H1 (cell line): ENCODE measurements at regions not wholly inside any gene's neighbourhood (a gene's known extent, or its start where the extent isn't known, plus 50 kb on each side); places are given as distances from the start of the nearest gene placed in this dataset.

Experiments used
- CTCF ChIA-PET: fragments of 300-600 bp; sonication (Branson Sonifier 250); formaldehyde crosslinking; loops from one replicate; lab custom pipeline; 2021; ENCODE audit not compliant: partially characterized antibody; lab: Charles Lee
- POLR2A ChIA-PET: fragments of 300-600 bp; sonication (Branson Sonifier 250); formaldehyde crosslinking; loops from one replicate; lab custom pipeline; 2021; ENCODE audit warnings: inconsistent platforms; ENCODE audit not compliant: partially characterized antibody; lab: Charles Lee
- DNase-seq, 2 experiments: peaks; one replicate each; pipeline versions ENCODE4 v3.0.0 to v3.0.0-alpha.2; 2010 to 2022; ENCODE audit warnings: low spot score in 2 of 2, low read depth in 1 of 2, mixed read lengths in 1 of 2
- FAIRE-seq: peaks from 2 replicates; lab custom pipeline; 2011; peaks lifted over from hg19 to GRCh38; lab: Jason Lieb, UNC
- H2AFZ ChIP-seq: 2 replicates; pipeline ENCODE4 v1.8.1; 2012; ENCODE audit warnings: low read length, inconsistent platforms
- H2AK5ac ChIP-seq: 2 replicates; pipeline ENCODE4 v1.6.1; 2013; ENCODE audit warnings: low read depth, low read length
- H2BK120ac ChIP-seq: replicated peaks from 2 replicates; pipeline ENCODE3; 2013; ENCODE audit warnings: low read depth, low read length, inconsistent platforms
- H2BK12ac ChIP-seq: 2 replicates; pipeline ENCODE4 v1.6.1; 2013; ENCODE audit warnings: low read depth, low read length
- H2BK15ac ChIP-seq: 2 replicates; pipeline ENCODE4 v1.6.1; 2013; ENCODE audit warnings: low read length
- H2BK20ac ChIP-seq: 2 replicates; pipeline ENCODE4 v1.6.1; 2013; ENCODE audit warnings: low read length
- H2BK5ac ChIP-seq: 2 replicates; pipeline ENCODE4 v1.6.1; 2013; ENCODE audit warnings: low read depth, low read length
- H3K14ac ChIP-seq: 2 replicates; pipeline ENCODE4 v1.6.1; 2013; ENCODE audit warnings: inconsistent platforms; ENCODE audit not compliant: insufficient read length
- H3K18ac ChIP-seq: 2 replicates; pipeline ENCODE4 v1.6.1; 2013; ENCODE audit warnings: low read length; ENCODE audit errors: extremely low read depth
- H3K23ac ChIP-seq: 2 replicates; pipeline ENCODE4 v1.6.1; 2013; ENCODE audit warnings: inconsistent platforms; ENCODE audit not compliant: insufficient read length
- H3K23me2 ChIP-seq: 2 replicates; pipeline ENCODE4 v1.6.1; 2013; ENCODE audit warnings: low read depth, low read length
- H3K27ac ChIP-seq: 2 replicates; pipeline ENCODE4 v1.6.1; 2011; ENCODE audit warnings: low read depth, low read length, inconsistent platforms
- H3K27me3 ChIP-seq, 4 experiments: replicated peaks in 1 of 4; 1 replicate in 1 of 4; 2 replicates in 3 of 4; pipeline versions ENCODE4 v1.6.1 to v1.8.1; 2011 to 2013; ENCODE audit warnings: low read length in 3 of 4, mild to moderate bottlenecking in 3 of 4, inconsistent platforms in 2 of 4, mixed read lengths in 2 of 4, moderate library complexity in 1 of 4; ENCODE audit not compliant: control insufficient read depth in 3 of 4, insufficient read depth in 3 of 4; ENCODE audit errors: extremely low read depth in 1 of 4
- H3K36me3 ChIP-seq, 4 experiments: 2 replicates each; pipeline versions ENCODE4 v1.6.1 to v1.8.1; 2011 to 2013; ENCODE audit warnings: mild to moderate bottlenecking in 4 of 4, low read length in 3 of 4, moderate library complexity in 2 of 4, control low read depth in 1 of 4, inconsistent platforms in 1 of 4; ENCODE audit not compliant: insufficient read depth in 4 of 4, control insufficient read depth in 2 of 4
- H3K4ac ChIP-seq: replicated peaks from 2 replicates; pipeline ENCODE3; 2013; ENCODE audit warnings: low read length, low read depth, mixed read lengths, inconsistent platforms; ENCODE audit not compliant: insufficient read length
- H3K4me1 ChIP-seq, 4 experiments: replicated peaks in 1 of 4; 1 replicate in 1 of 4; 2 replicates in 3 of 4; pipeline versions ENCODE4 v1.6.1 to v1.8.1; 2011 to 2013; ENCODE audit warnings: low read length in 3 of 4, inconsistent platforms in 2 of 4, mixed read lengths in 1 of 4; ENCODE audit not compliant: insufficient read depth in 4 of 4, control insufficient read depth in 3 of 4
- H3K4me2 ChIP-seq, 2 experiments: 2 replicates each; pipeline versions ENCODE4 v1.6.1 to v1.8.1; 2011 to 2013; ENCODE audit warnings: low read depth in 2 of 2, low read length in 2 of 2, control low read depth in 1 of 2, inconsistent platforms in 1 of 2, mild to moderate bottlenecking in 1 of 2; ENCODE audit not compliant: insufficient read depth in 1 of 2
- H3K4me3 ChIP-seq, 4 experiments: fragments of 200-600, 300-600 bp in 1 of 4; sonication (generic), shearing (Covaris generic), sonication (Bioruptor Twin) in 1 of 4; 2 replicates each; pipeline versions ENCODE4 v1.5.1 to v1.8.1; 2011 to 2016; ENCODE audit warnings: low read length in 4 of 4, low read depth in 3 of 4, control low read depth in 2 of 4, inconsistent platforms in 2 of 4, mild to moderate bottlenecking in 2 of 4, mixed read lengths in 1 of 4, moderate library complexity in 1 of 4; ENCODE audit not compliant: insufficient read depth in 2 of 4; ENCODE audit errors: extremely low read depth in 1 of 4
- H3K56ac ChIP-seq: replicated peaks from 2 replicates; pipeline ENCODE3; 2013; ENCODE audit warnings: low read depth, mild to moderate bottlenecking, mixed read lengths, low read length, inconsistent platforms; ENCODE audit not compliant: insufficient read length
- H3K79me1 ChIP-seq: 2 replicates; pipeline ENCODE4 v1.6.1; 2013; ENCODE audit warnings: low read depth, low read length, control low read depth
- H3K79me2 ChIP-seq, 2 experiments: 2 replicates each; pipeline versions ENCODE4 v1.6.1 to v1.8.1; 2012 to 2013; ENCODE audit warnings: low read length in 2 of 2, mild to moderate bottlenecking in 2 of 2, inconsistent platforms in 1 of 2; ENCODE audit not compliant: insufficient read depth in 2 of 2, control insufficient read depth in 1 of 2
- H3K9ac ChIP-seq, 4 experiments: replicated peaks in 1 of 4; 1 replicate in 1 of 4; 2 replicates in 3 of 4; pipeline versions ENCODE4 v1.6.1 to v1.8.1; 2011 to 2013; ENCODE audit warnings: low read depth in 3 of 4, low read length in 3 of 4, control low read depth in 2 of 4, mild to moderate bottlenecking in 2 of 4, moderate library complexity in 2 of 4, inconsistent platforms in 1 of 4; ENCODE audit errors: extremely low read depth in 1 of 4
- H3K9me3 ChIP-seq, 2 experiments: 2 replicates each; pipeline versions ENCODE4 v1.6.1 to v1.8.1; 2012 to 2013; ENCODE audit warnings: mild to moderate bottlenecking in 2 of 2, moderate library complexity in 2 of 2, control low read depth in 1 of 2, inconsistent platforms in 1 of 2, low read depth in 1 of 2, low read length in 1 of 2, mixed read lengths in 1 of 2; ENCODE audit not compliant: insufficient read depth in 2 of 2
- H4K20me1 ChIP-seq, 2 experiments: replicated peaks in 1 of 2; 2 replicates each; pipeline versions ENCODE3 to v1.8.1; 2011 to 2013; ENCODE audit warnings: inconsistent platforms in 2 of 2, low read length in 2 of 2, mild to moderate bottlenecking in 1 of 2; ENCODE audit not compliant: insufficient read depth in 2 of 2, control insufficient read depth in 1 of 2
- H4K5ac ChIP-seq: 2 replicates; pipeline ENCODE4 v1.6.1; 2013; ENCODE audit warnings: low read length, low read depth, mixed read lengths, inconsistent platforms; ENCODE audit not compliant: insufficient read length
- H4K8ac ChIP-seq: 2 replicates; pipeline ENCODE4 v1.8.0; 2013; ENCODE audit warnings: mild to moderate bottlenecking, moderate library complexity, low read length, inconsistent platforms; ENCODE audit not compliant: insufficient read depth; ENCODE audit errors: extremely low read depth
- H4K91ac ChIP-seq: replicated peaks from 2 replicates; pipeline ENCODE3; 2013; ENCODE audit warnings: low read length, mixed read lengths, inconsistent platforms; ENCODE audit not compliant: insufficient read length
- CTCF ChIP-seq, 3 experiments: IDR thresholded peaks; 1 replicate in 2 of 3; 2 replicates in 1 of 3; pipeline versions ENCODE4 v1.5.1 to v1.6.1; 2011; ENCODE audit warnings: low read length in 3 of 3, mild to moderate bottlenecking in 3 of 3, inconsistent platforms in 2 of 3, low read depth in 1 of 3, moderate library complexity in 1 of 3; ENCODE audit not compliant: insufficient read depth in 1 of 3; ENCODE audit errors: control extremely low read depth in 1 of 3
- MAX ChIP-seq: IDR thresholded peaks from 2 replicates; pipeline ENCODE4 v1.6.1; 2012; ENCODE audit warnings: inconsistent platforms
- RAD21 ChIP-seq, 2 experiments: IDR thresholded peaks in 1 of 2; conservative IDR thresholded peaks in 1 of 2; 2 replicates each; pipeline ENCODE4 v1.6.1; 2011; ENCODE audit warnings: low read depth in 2 of 2, low read length in 2 of 2, improper control_type of control experiment in 1 of 2, inconsistent platforms in 1 of 2, mild to moderate bottlenecking in 1 of 2, moderate library complexity in 1 of 2
- RBBP5 ChIP-seq: IDR thresholded peaks from 2 replicates; pipeline ENCODE4 v1.7.1; 2012; ENCODE audit warnings: low read depth, mild to moderate bottlenecking, inconsistent platforms, low read length, moderate library complexity, borderline replicate concordance
- RXRA ChIP-seq: IDR thresholded peaks from 2 replicates; pipeline ENCODE4 v1.6.1; 2011; ENCODE audit warnings: low read depth, mild to moderate bottlenecking, low read length, moderate library complexity; ENCODE audit not compliant: insufficient read depth
- WGBS, 2 experiments: shearing (Covaris generic) in 1 of 2; methylation state at CpG; one replicate each; pipeline versions ENCODE4 v1.1.6 to v1.1.7; 2013 to 2015; ENCODE audit warnings: low lambda C conversion rate in 2 of 2, mixed read lengths in 2 of 2, inconsistent platforms in 1 of 2, low coverage in 1 of 2, missing lambda C conversion rate in 1 of 2; ENCODE audit not compliant: insufficient replicate concordance in 2 of 2, insufficient coverage in 1 of 2, insufficient read length in 1 of 2; ENCODE audit errors: extremely low coverage in 1 of 2, missing lambda C conversion rate in 1 of 2; 5-methylcytosine and 5-hydroxymethylcytosine counted together

GRCh38 chr14:97095269-97095668 lies 298.1 kb downstream of the VRK1 start:
- no peak overlapping the region for H3K18ac ChIP-seq
- no peaks in the 10 kb centered on the region; a peak in 1 of 7 replicates for H3K27me3 ChIP-seq
- H2BK15ac ChIP-seq, result no peak overlapping the region
- H3K14ac ChIP-seq, result no peak overlapping the region
- H2AK5ac ChIP-seq, result no peak overlapping the region
- no peak overlapping the region for H2BK12ac ChIP-seq
- WGBS, 2 experiments, result 64% methylated on average over 5 of the region's 5 CpGs; no CpG with 5 or more reads in 1 of the 2 experiments
- H3K4me2 ChIP-seq, result no peak overlapping the region
- no peak overlapping the region for H2BK120ac ChIP-seq
- DNase-seq, result no peak
- H3K27ac ChIP-seq, result no peak overlapping the region
- H3K9ac ChIP-seq, result no peak overlapping the region
- no peaks in the 10 kb centered on the region for H3K36me3 ChIP-seq
- H3K4me3 ChIP-seq, result no peak overlapping the region
- no peak for TF ChIP-seq MAX
- peak in 1 of 2 experiments; percentile 28; a peak in 2 of 4 replicates for TF ChIP-seq RAD21 (IDR thresholded peaks at IDR 0.05 in 1 of 2, conservative IDR thresholded peaks at IDR 0.05 in 1 of 2; ENCODE audit: low read depth in 2 of 2, low read length in 2 of 2)
- TF ChIP-seq RBBP5, result no peak
- peak; percentile 8 to 30 (median 30) for TF ChIP-seq CTCF (IDR thresholded peaks at IDR 0.05; ENCODE audit: control extremely low read depth in 1 of 3, insufficient read depth in 1 of 3, low read depth in 1 of 3, low read length in 3 of 3)
- no peak for TF ChIP-seq RXRA
- TF ChIP-seq, all 59 proteins: peak for 2
- H2BK20ac ChIP-seq, result no peak overlapping the region
- no peak overlapping the region for H4K8ac ChIP-seq
- no peak overlapping the region for H4K91ac ChIP-seq
- H4K5ac ChIP-seq, result no peak overlapping the region
- H3K56ac ChIP-seq, result no peak overlapping the region
- H3K23me2 ChIP-seq, result no peaks in the 10 kb centered on the region
- H3K9me3 ChIP-seq, result no peaks in the 10 kb centered on the region
- no peak overlapping the region for H2BK5ac ChIP-seq
- H4K20me1 ChIP-seq, result no peaks in the 10 kb centered on the region
- CTCF ChIA-PET, result interaction anchor here (0.7 to 2.8 kb wide), 9 partner anchors 11 to 229 kb away, joined by 3 to 8 read pairs (median 3); no protein-coding TSS in a partner anchor
- FAIRE-seq, result no peak
- H3K4ac ChIP-seq, result no peak overlapping the region
- peaks cover 0 to 3% (median under 1%) of the 10 kb centered on the region in 4 experiments; a peak in 3 of 7 replicates for H3K4me1 ChIP-seq
- H3K79me2 ChIP-seq, result no peaks in the 10 kb centered on the region
- no peak overlapping the region for H2AFZ ChIP-seq
- H3K79me1 ChIP-seq, result no peaks in the 10 kb centered on the region
- H3K23ac ChIP-seq, result no peak overlapping the region
- POLR2A ChIA-PET, result no interaction called here
